ENCODE measurements at regions not wholly inside any gene's neighbourhood (a gene's known extent, or its start where the extent isn't known, plus 50 kb on each side); places are given as distances from the start of the nearest gene placed in this dataset.

- Histone ChIP-seq H3K9me3 (no peaks in the 10 kb centered on the region), H3K36me3 (no peaks in the 10 kb centered on the region), H3K4me1 (no peaks in the 10 kb centered on the region), H3K27ac (no peak overlapping the region), H3K4me3 (no peak overlapping the region), H3K27me3 (no peaks in the 10 kb centered on the region)
- intact Hi-C loops (cut with DNase I) = no loop called here
- ATAC-seq (no peak), DNase-seq (no peak)
- TF ChIP-seq CTCF (IDR thresholded peaks at IDR 0.05) = no peak
Observed at GRCh38 chr5:107310181-107310580, 360.6 kb downstream of the EFNA5 start.

GRCh38 chr5:107306594-107306993 lies 364.1 kb downstream of the EFNA5 start:
- no peaks in the 10 kb centered on the region for H3K36me3 ChIP-seq
- no peak overlapping the region for H3K4me3 ChIP-seq
- DNase-seq (no peak), ATAC-seq (no peak)
- intact Hi-C loops (cut with DNase I) = no loop called here
- no peak for TF ChIP-seq CTCF (IDR thresholded peaks at IDR 0.05)
- no peaks in the 10 kb centered on the region for H3K9me3 ChIP-seq
- H3K4me1 ChIP-seq = no peaks in the 10 kb centered on the region
- no peaks in the 10 kb centered on the region for H3K27me3 ChIP-seq
- H3K27ac ChIP-seq = no peak overlapping the region

- no peaks in the 10 kb centered on the region for H3K9me3 ChIP-seq
Observed at GRCh38 chr5:107306002-107306401, 364.7 kb downstream of the EFNA5 start.

GRCh38 chr5:107304684-107305083 lies 366.1 kb downstream of the EFNA5 start:
- H3K4me1 ChIP-seq = no peaks in the 10 kb centered on the region
- intact Hi-C loops (cut with DNase I) = no loop called here
- no peaks in the 10 kb centered on the region for H3K36me3 ChIP-seq
- DNase-seq (no peak), ATAC-seq (no peak)
- H3K27me3 ChIP-seq = no peaks in the 10 kb centered on the region
- H3K27ac ChIP-seq = no peak overlapping the region
- H3K4me3 ChIP-seq = no peak overlapping the region
- TF ChIP-seq CTCF (IDR thresholded peaks at IDR 0.05) = no peak
- H3K9me3 ChIP-seq = no peaks in the 10 kb centered on the region

More at GRCh38 chr5:107306002-107306401, 364.7 kb downstream of the EFNA5 start:
- intact Hi-C loops (cut with DNase I) = no loop called here
- Histone ChIP-seq H3K36me3 (no peaks in the 10 kb centered on the region), H3K27ac (no peak overlapping the region), H3K4me1 (no peaks in the 10 kb centered on the region), H3K4me3 (no peak overlapping the region), H3K27me3 (no peaks in the 10 kb centered on the region)
- no peak for ATAC-seq
- TF ChIP-seq CTCF (IDR thresholded peaks at IDR 0.05) = no peak
- DNase-seq = no peak

- Histone ChIP-seq H3K36me3 (no peaks in the 10 kb centered on the region), H3K27ac (no peak overlapping the region), H3K9me3 (no peaks in the 10 kb centered on the region), H3K4me1 (no peaks in the 10 kb centered on the region), H3K4me3 (no peak overlapping the region), H3K27me3 (no peaks in the 10 kb centered on the region)
- DNase-seq = no peak
- intact Hi-C loops (cut with DNase I) = no loop called here
- TF ChIP-seq CTCF (IDR thresholded peaks at IDR 0.05) = no peak
- ATAC-seq = no peak
Observed at GRCh38 chr5:107303171-107303968, 367.4 kb downstream of the EFNA5 start.
